ENCODE measurements at regions not wholly inside any gene's neighbourhood (a gene's known extent, or its start where the extent isn't known, plus 50 kb on each side); places are given as distances from the start of the nearest gene placed in this dataset.

- TF ChIP-seq, protein P1, sequence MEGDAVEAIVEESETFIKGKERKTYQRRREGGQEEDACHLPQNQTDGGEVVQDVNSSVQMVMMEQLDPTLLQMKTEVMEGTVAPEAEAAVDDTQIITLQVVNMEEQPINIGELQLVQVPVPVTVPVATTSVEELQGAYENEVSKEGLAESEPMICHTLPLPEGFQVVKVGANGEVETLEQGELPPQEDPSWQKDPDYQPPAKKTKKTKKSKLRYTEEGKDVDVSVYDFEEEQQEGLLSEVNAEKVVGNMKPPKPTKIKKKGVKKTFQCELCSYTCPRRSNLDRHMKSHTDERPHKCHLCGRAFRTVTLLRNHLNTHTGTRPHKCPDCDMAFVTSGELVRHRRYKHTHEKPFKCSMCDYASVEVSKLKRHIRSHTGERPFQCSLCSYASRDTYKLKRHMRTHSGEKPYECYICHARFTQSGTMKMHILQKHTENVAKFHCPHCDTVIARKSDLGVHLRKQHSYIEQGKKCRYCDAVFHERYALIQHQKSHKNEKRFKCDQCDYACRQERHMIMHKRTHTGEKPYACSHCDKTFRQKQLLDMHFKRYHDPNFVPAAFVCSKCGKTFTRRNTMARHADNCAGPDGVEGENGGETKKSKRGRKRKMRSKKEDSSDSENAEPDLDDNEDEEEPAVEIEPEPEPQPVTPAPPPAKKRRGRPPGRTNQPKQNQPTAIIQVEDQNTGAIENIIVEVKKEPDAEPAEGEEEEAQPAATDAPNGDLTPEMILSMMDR (IDR thresholded peaks at IDR 0.05; ENCODE audit: extremely low read depth in 1 of 2, insufficient read depth in 1 of 2, low read depth in 1 of 2, low read length in 2 of 2): no peak
- TF ChIP-seq, protein P2, sequence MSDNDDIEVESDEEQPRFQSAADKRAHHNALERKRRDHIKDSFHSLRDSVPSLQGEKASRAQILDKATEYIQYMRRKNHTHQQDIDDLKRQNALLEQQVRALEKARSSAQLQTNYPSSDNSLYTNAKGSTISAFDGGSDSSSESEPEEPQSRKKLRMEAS (IDR thresholded peaks at IDR 0.05; ENCODE audit: insufficient read depth, insufficient read length): no peak
- TF ChIP-seq MYC (IDR thresholded peaks at IDR 0.05; ENCODE audit: low read depth, low read length) (no peak), POLR2A (IDR thresholded peaks at IDR 0.05; ENCODE audit: low read depth, low read length) (no peak)
These were observed 1166.3 kb upstream of the PCDH7 start for GRCh38 chr4:29553846-29554245.

All from endothelial cell of umbilical vein (primary cell).